ENCODE measurements at regions not wholly inside any gene's neighbourhood (a gene's known extent, or its start where the extent isn't known, plus 50 kb on each side); places are given as distances from the start of the nearest gene placed in this dataset.

DNA sequence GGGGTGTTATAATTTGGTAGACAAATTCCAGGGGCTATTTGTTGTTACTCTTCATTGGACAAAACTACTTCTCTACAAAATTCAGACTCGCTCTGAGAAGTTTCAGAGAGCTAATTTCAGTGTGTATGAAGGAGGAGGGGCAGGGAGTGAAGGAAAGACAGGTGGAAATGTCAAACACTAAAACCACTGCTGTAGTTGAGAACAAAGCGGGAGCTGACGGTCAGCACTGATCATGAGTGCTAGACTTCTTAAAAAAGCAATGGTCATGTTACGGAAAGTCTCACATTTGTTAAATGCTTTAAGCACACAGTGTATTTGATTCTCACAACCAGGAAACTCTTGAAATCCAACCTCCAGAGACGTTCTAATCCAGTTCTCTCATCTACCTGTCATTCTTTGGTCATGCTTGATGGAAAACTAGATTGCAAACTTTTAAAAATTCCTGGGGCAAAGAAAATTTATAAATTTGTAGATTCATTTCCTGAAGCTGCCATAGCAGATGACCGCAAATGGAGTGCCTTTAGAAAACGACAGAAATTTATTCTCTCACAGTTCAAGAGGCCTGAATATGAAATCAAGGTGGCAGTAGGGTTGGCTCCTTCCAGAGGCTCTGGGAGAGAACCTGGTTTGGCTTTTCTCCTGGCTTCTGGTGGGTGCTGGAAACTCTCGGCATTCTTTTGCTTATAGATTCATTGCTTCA is 100.7 kb upstream of the CARMIL1 start:
- no peak for DNase-seq
- 67% methylated on average over 3 of the region's 8 CpGs for WGBS (ENCODE audit: insufficient coverage, low lambda C conversion rate)
- H3K27me3 ChIP-seq (ENCODE audit: control insufficient read depth, insufficient read depth, low read length), result no peaks in the 10 kb centered on the region
- H3K4me1 ChIP-seq (ENCODE audit: control insufficient read depth, insufficient read depth, low read length), result peaks cover 23% of the 10 kb centered on the region
- no peak overlapping the region for H3K27ac ChIP-seq (ENCODE audit: low read length)
- H3K4me3 ChIP-seq (ENCODE audit: low read length), result no peak overlapping the region
- H3K9me3 ChIP-seq (ENCODE audit: control insufficient read depth, low read depth, low read length), result no peaks in the 10 kb centered on the region
- no peaks in the 10 kb centered on the region for H3K36me3 ChIP-seq (ENCODE audit: control insufficient read depth, insufficient read depth, low read length)

- 40% methylated on average over 2 of the region's 4 CpGs for WGBS (ENCODE audit: insufficient coverage, low lambda C conversion rate)
- Histone ChIP-seq H3K27me3 (ENCODE audit: control insufficient read depth, insufficient read depth, low read length) (no peaks in the 10 kb centered on the region), H3K9me3 (ENCODE audit: control insufficient read depth, low read depth, low read length) (no peaks in the 10 kb centered on the region), H3K36me3 (ENCODE audit: control insufficient read depth, insufficient read depth, low read length) (no peaks in the 10 kb centered on the region), H3K4me1 (ENCODE audit: control insufficient read depth, insufficient read depth, low read length) (peaks cover 16% of the 10 kb centered on the region), H3K4me3 (ENCODE audit: low read length) (no peak overlapping the region), H3K27ac (ENCODE audit: low read length) (no peak overlapping the region)
- no peak for DNase-seq
These were observed 100.0 kb upstream of the CARMIL1 start for GRCh38 chr6:25179051-25179778.

GRCh38 chr6:25180630-25181349 is 98.4 kb upstream of the CARMIL1 start:
- no peak for DNase-seq
- no peaks in the 10 kb centered on the region for H3K36me3 ChIP-seq (ENCODE audit: control insufficient read depth, insufficient read depth, low read length)
- WGBS (ENCODE audit: insufficient coverage, low lambda C conversion rate), result no CpG with 5 or more reads among the region's 11 CpGs
- H3K9me3 ChIP-seq (ENCODE audit: control insufficient read depth, low read depth, low read length), result no peaks in the 10 kb centered on the region
- H3K27ac ChIP-seq (ENCODE audit: low read length), result no peak overlapping the region
- no peak overlapping the region for H3K4me3 ChIP-seq (ENCODE audit: low read length)
- peaks cover 2% of the 10 kb centered on the region for H3K4me1 ChIP-seq (ENCODE audit: control insufficient read depth, insufficient read depth, low read length)
- H3K27me3 ChIP-seq (ENCODE audit: control insufficient read depth, insufficient read depth, low read length), result no peaks in the 10 kb centered on the region

DNA sequence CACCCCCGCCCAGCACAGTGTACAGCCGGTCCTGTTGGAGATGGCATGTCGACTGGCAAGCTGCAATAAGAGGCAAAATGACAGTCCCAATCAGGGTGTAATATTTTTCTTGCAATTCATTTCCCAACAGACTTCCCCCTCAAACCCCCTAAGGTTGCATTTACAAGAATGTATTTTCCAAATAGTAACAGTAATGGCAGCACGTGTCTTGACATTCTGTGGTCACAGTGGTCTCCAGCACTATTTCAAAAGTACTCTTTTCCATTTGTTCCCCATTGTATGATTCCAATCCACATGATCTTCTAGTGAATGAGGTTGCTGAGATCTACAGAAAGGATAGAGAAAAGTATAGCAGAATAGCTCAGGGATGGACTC is 97.8 kb upstream of the CARMIL1 start:
- no CpG with 5 or more reads among the region's 4 CpGs for WGBS (ENCODE audit: insufficient coverage, low lambda C conversion rate)
- DNase-seq, result no peak
- H3K9me3 ChIP-seq (ENCODE audit: control insufficient read depth, low read depth, low read length), result no peaks in the 10 kb centered on the region
- H3K27ac ChIP-seq (ENCODE audit: low read length), result no peak overlapping the region
- H3K36me3 ChIP-seq (ENCODE audit: control insufficient read depth, insufficient read depth, low read length), result no peaks in the 10 kb centered on the region
- no peaks in the 10 kb centered on the region for H3K4me1 ChIP-seq (ENCODE audit: control insufficient read depth, insufficient read depth, low read length)
- no peaks in the 10 kb centered on the region for H3K27me3 ChIP-seq (ENCODE audit: control insufficient read depth, insufficient read depth, low read length)
- no peak overlapping the region for H3K4me3 ChIP-seq (ENCODE audit: low read length)

DNA sequence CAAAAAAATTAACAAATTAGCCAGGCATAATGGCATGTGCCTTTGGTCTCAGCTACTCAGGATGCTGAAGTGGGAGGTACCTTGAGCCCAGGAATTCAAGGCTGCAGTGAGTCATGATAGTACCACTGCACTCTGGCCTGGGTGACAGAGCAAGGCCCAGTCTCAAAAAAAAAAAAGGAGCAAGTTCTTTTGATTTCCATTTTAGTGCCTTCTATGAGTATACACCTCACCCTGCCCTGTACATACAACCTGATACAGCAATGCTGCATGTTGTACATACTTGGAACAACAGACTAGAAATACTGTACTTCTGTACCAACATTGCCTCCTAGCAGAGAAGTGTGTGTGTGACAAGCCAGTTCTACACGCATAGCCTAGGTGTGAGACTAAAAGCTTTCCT is 97.3 kb upstream of the CARMIL1 start:
- Histone ChIP-seq H3K27me3 (ENCODE audit: control insufficient read depth, insufficient read depth, low read length) (no peaks in the 10 kb centered on the region), H3K27ac (ENCODE audit: low read length) (no peak overlapping the region), H3K4me3 (ENCODE audit: low read length) (no peak overlapping the region), H3K36me3 (ENCODE audit: control insufficient read depth, insufficient read depth, low read length) (no peaks in the 10 kb centered on the region), H3K4me1 (ENCODE audit: control insufficient read depth, insufficient read depth, low read length) (no peaks in the 10 kb centered on the region), H3K9me3 (ENCODE audit: control insufficient read depth, low read depth, low read length) (no peaks in the 10 kb centered on the region)
- WGBS (ENCODE audit: insufficient coverage, low lambda C conversion rate), result no CpG with 5 or more reads among the region's 1 CpG
- no peak for DNase-seq

DNA sequence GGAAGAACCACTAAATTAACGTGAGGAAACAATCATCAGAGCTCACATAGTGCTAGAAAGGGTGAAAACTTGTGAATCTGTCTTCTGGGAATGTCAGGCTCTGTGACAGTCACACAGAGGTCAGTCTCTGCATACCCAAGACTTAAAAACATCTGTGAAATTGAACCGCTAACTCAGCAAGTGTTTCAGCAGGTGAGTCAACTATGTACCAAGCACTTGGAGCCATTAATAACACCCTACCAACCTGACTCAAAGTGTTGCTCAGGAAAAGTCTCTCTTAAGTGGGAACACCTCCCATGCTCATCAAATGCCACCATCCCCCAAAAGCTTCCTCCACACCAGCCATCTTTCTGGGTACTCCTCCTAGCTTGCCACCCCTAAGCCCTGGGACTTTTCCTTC is 92.3 kb upstream of the CARMIL1 start:
- WGBS (ENCODE audit: insufficient coverage, low lambda C conversion rate), result no CpG with 5 or more reads among the region's 2 CpGs
- DNase-seq, result no peak
- no peaks in the 10 kb centered on the region for H3K27me3 ChIP-seq (ENCODE audit: control insufficient read depth, insufficient read depth, low read length)
- H3K27ac ChIP-seq (ENCODE audit: low read length), result no peak overlapping the region
- no peaks in the 10 kb centered on the region for H3K36me3 ChIP-seq (ENCODE audit: control insufficient read depth, insufficient read depth, low read length)
- H3K4me3 ChIP-seq (ENCODE audit: low read length), result no peak overlapping the region
- H3K9me3 ChIP-seq (ENCODE audit: control insufficient read depth, low read depth, low read length), result no peaks in the 10 kb centered on the region
- no peaks in the 10 kb centered on the region for H3K4me1 ChIP-seq (ENCODE audit: control insufficient read depth, insufficient read depth, low read length)

DNA sequence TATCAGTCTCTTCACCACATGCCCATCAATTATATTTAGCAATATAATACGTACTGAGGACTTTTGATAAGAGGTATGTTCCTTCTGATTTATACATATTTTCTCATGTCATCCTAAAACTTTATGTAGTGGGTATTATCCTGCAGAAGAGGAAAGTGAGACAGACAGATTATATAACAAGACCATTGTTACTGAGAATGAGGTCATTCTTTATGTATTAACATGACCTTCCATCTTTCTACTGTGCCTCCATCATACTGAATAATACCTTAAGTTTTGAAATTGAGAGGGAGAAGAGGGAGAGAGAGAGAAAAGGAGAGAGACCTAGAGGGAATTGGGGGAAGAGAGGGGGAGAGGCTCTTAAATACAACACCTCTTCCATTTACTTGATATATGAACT is 90.9 kb upstream of the CARMIL1 start:
- H3K27me3 ChIP-seq (ENCODE audit: control insufficient read depth, insufficient read depth, low read length), result no peaks in the 10 kb centered on the region
- H3K27ac ChIP-seq (ENCODE audit: low read length), result no peak overlapping the region
- H3K4me3 ChIP-seq (ENCODE audit: low read length), result no peak overlapping the region
- no peak for DNase-seq
- H3K9me3 ChIP-seq (ENCODE audit: control insufficient read depth, low read depth, low read length), result no peaks in the 10 kb centered on the region
- 100% methylated on average over 1 of the region's 1 CpG for WGBS (ENCODE audit: insufficient coverage, low lambda C conversion rate)
- no peaks in the 10 kb centered on the region for H3K4me1 ChIP-seq (ENCODE audit: control insufficient read depth, insufficient read depth, low read length)
- no peaks in the 10 kb centered on the region for H3K36me3 ChIP-seq (ENCODE audit: control insufficient read depth, insufficient read depth, low read length)

GRCh38 chr6:25192590-25193459 is 86.3 kb upstream of the CARMIL1 start:
- Histone ChIP-seq H3K27me3 (ENCODE audit: control insufficient read depth, insufficient read depth, low read length) (no peaks in the 10 kb centered on the region), H3K27ac (ENCODE audit: low read length) (no peak overlapping the region), H3K36me3 (ENCODE audit: control insufficient read depth, insufficient read depth, low read length) (no peaks in the 10 kb centered on the region), H3K4me1 (ENCODE audit: control insufficient read depth, insufficient read depth, low read length) (peaks cover 2% of the 10 kb centered on the region), H3K4me3 (ENCODE audit: low read length) (no peak overlapping the region), H3K9me3 (ENCODE audit: control insufficient read depth, low read depth, low read length) (no peaks in the 10 kb centered on the region)
- DNase-seq, result no peak
- 50% methylated on average over 1 of the region's 6 CpGs for WGBS (ENCODE audit: insufficient coverage, low lambda C conversion rate)

GRCh38 chr6:25193460-25194171 is 85.6 kb upstream of the CARMIL1 start:
- Histone ChIP-seq H3K4me1 (ENCODE audit: control insufficient read depth, insufficient read depth, low read length) (peaks cover 4% of the 10 kb centered on the region), H3K9me3 (ENCODE audit: control insufficient read depth, low read depth, low read length) (no peaks in the 10 kb centered on the region), H3K4me3 (ENCODE audit: low read length) (no peak overlapping the region), H3K27me3 (ENCODE audit: control insufficient read depth, insufficient read depth, low read length) (no peaks in the 10 kb centered on the region), H3K36me3 (ENCODE audit: control insufficient read depth, insufficient read depth, low read length) (no peaks in the 10 kb centered on the region), H3K27ac (ENCODE audit: low read length) (no peak overlapping the region)
- 77% methylated on average over 5 of the region's 6 CpGs for WGBS (ENCODE audit: insufficient coverage, low lambda C conversion rate)
- no peak for DNase-seq

Data from large intestine (tissue), 3 donors.